ENCODE measurements at regions not wholly inside any gene's neighbourhood (a gene's known extent, or its start where the extent isn't known, plus 50 kb on each side); places are given as distances from the start of the nearest gene placed in this dataset.

DNA sequence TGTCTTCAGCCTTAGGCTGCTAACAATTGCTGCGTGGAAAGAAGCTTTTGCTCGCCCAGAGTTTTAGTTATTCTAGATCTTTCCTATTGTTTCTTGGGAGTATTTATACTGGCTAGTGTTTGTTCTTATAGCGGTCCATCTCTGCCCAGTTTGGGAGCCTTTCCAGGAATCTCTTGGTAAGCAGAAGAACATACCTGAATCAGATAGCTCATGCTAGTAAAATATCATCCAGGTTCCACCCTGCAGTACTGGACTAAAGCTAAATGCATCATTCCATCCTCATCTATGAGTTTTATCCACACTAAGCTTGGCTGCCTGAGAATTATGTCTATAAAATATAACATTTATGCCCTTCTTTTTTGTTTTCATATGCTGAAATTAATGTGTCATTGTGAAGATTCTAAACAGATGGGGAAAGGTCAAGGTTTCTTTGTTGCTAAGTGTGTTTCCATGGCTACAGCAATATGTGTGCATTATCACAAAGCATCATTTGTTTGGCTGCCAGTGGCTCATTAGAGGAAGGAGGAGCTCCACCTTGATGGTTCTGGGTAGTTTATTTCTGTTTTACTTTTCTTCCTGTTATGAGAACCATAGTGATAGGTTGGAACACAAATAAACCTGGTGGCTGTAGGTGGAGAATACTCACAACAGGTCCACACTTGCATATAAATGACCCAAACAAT is 182.8 kb downstream of the PIK3C3 start:
- DNase-seq = peak; percentile 43

DNA sequence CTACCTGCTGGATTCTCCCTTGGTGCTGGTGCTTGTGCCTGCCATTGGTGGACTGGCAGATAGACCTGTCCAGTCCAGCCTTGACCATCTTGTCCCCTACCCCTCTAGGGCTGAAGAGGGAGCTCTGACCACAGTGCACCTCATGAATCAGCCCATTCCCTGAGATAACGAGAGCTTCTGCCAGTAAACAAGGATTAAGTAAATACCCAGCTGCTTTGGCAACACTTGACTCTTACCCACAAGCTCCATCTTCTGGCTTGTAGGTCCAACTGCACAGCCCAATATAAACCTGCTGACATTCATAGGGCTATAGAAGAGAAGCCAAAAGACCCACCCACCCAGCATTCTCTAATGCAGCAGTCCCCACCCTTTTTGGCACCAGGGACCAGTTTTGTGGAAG is 186.4 kb downstream of the PIK3C3 start:
- DNase-seq = no peak

DNA sequence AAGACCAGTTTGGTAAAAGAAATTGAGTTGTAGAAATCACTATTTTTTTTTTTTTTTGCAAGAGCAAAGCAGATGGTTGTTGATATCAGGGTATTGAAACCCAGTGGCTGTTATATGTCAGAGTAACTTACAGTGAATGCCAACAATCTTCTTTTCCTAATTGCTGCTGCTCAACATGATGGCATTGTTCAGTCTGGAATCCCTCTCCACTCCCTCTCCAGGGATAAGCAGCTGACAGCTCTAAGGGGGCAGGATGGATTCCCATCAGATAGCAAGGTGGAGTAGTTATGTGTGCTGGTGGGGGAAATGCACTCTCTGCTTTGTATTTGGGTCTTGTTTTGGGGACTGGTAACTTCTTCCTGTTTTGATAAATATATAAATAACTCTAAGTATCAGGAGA is 200.0 kb downstream of the PIK3C3 start:
- no peak for DNase-seq

DNA sequence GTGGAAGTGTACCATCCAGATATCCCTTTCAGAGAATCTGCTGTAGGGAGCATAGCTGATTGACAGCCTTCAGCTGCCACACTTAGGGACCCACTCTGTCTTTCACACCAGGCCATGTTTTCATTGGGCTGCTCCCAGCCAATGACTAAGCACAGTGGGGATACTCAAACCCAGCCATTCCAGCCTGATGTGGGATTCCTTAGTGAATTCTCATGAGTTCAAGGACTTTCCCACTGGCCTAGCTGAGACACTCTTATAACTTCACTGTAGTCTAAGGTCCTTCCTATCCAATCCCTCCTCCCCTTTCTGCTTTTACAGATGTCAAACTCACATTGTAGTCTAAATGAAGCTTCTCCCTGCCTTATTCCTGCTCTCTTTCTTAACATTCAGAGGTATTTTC is 201.2 kb downstream of the PIK3C3 start:
- DNase-seq = no peak

DNA sequence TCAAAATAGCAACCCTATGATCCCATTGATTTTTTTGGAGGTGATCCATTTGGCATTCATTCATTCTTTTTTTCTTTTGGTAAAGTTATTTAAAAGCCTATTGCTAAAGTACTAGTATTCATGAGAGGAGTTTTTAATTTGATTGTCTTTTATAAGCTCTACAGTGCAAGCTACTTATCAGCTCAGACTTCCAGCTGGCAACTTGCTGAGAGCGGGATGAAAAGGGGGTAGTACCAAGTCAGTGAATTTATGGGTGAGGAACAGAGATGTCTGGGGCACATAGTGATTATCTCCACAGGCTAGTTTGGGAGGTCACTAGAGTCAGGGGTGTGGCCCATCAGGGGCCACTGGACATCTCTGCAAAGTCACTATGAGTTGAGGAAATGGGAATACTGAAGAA is 202.4 kb downstream of the PIK3C3 start:
- DNase-seq = no peak

DNA sequence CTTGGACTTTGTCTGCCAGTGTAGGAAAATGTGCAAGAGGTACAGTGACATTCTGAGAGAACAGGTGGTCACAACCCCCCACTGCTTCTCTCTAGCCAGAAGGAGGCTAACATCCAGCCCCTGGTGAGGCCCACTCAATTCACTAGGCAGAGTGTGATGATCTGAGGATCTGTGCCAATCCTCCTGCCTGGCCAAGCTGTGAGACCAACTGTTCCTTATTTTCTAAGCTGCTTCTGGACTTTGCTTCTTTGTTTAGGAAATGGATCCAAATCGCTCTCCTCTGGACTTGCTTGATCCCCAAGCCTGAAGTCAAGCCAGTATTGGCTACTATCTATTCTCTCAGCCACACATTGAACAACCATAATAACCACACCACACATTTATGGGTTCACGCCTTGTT is 202.8 kb downstream of the PIK3C3 start:
- no peak for DNase-seq

DNA sequence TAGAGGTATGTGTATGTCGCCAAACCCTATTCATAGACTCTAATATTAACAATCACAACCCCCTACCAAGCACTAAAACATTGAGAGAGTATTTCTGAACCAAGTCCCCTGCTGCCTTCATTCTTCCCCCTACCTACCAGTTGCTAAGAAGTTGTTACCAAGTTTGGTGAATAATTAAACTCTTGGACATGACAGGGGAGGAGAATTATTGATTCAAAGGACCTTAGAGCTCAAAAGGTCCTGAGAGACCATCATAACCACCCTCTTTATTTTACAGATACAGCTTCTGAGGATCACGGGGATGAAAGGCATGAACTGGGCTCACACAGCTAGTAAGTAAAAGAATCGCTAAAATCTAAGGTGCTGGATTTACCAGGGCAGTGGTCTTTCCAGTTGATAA is 204.1 kb downstream of the PIK3C3 start:
- DNase-seq = no peak

DNA sequence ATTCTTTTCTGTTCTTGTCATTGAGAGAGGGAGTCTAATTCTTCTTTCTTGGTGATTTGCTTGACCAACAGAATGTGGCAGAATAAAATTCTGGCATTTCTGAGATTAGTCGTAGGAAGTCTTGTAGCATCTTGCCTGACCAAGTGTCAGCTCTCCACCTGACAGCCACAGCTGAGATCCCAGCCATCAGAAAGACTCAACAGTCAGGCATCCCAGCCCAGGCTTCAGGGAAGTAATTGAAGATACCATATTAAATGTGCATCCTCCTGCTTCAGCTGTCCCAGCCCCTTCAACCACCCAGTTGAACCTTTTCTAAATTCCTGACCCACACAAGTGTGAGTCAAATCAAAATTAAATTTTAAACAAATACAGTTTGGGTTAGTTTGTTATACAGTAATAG is 208.3 kb downstream of the PIK3C3 start:
- DNase-seq = no peak

DNA sequence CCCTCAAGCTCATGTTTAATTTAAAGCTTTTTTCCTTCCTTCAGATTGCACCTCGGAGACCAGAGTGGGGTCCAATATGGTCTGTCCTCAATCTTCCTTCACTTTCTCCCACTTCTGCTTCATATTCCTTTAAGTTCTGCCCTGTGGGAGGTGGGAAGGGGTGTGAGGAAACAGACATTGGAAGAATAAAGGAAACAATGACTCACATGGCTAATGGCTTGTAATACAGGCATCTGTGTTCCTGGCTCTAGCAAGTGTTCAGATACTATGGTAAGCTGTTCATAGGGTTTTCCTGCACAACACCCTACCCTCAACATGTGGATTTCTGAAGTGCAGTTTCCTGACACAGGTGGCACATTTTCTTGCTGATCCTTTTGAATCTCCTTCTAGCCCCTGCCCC is 209.5 kb downstream of the PIK3C3 start:
- DNase-seq = no peak

DNA sequence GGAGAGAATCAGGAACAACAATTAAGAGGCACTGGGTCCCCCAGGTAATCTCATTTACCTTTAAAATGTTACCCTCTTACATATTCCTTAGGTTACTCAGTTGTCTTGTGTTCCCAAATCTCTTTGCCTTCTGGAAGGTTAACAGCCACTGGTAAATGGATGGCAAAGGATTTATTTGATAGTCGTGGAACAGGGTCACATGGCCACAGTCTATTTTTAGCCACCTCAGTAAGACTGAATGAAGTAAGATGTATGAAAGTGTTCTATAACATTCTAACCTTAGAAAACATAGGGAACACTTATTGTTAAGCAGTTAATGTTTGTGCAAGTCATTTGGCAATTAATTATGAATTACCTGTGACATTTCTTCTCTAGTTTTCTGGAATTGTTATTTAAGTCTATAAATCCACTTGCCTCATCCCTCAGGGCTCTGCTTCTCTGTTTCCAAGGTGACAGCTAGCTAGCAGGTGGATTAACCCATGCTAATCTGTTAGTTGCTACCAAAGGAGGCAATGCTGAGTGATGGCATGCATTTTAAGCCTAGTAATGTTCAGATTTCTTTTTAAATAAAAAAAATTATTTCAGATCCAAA is 211.0 kb downstream of the PIK3C3 start:
- no peak for DNase-seq

GRCh38 chr18:42168487-42168886 is 213.5 kb downstream of the PIK3C3 start:
- no peak for DNase-seq

- no peak for DNase-seq
Measured at GRCh38 chr18:42168907-42169306, 213.9 kb downstream of the PIK3C3 start.

GRCh38 chr18:42174909-42175308 is 219.9 kb downstream of the PIK3C3 start:
- no peak for DNase-seq

DNA sequence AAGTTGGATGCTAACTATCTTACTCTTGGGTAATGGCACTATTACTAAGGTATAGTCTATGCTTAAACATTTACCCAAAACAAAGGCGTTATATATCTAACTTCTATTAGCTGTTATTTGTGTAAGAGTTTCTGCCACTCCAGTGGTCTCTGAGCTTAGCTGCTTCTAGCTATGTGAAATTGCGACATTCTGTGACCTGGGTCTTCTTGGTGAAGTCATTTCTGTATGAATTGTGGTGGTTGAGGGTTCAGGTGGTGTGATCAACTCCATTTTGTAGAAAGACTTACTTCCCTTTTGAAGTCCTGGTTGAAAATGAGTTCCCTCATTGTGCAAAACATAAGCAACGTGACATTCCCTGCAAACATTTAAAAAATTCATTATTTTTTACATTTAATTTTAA is 221.6 kb downstream of the PIK3C3 start:
- no peak for DNase-seq

- no peak for DNase-seq
Measured at GRCh38 chr18:42177390-42177789, 222.4 kb downstream of the PIK3C3 start.

- no peak for DNase-seq
Measured at GRCh38 chr18:42178376-42179080, 223.5 kb downstream of the PIK3C3 start.

DNA sequence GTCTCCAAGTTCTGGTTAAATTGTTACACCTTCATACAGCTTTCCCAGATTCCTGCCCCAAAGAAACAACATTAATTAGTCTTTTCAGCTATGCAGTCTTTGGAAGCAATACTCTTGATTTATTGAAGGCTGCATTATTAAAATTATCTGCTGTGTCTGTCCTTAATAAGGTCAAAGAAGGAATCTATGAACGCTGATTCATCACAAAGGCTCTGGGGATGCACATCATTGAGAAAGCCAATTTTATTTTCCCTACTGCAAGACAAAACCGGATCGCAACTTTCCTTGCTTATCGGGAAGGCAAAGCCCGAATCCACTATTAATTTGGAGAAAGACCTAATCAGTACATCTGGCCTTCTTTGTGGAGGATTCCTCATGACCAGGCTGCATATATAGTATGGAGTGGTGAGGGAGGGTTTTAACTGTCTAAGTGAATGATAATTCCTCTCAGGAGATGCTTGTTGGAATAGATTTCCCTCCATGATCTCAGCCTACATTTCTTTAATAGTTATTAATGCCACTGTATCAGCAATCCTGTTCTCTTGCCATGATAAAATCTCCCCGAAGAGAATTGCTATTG is 224.6 kb downstream of the PIK3C3 start:
- DNase-seq = no peak

GRCh38 chr18:42181474-42181873 is 226.4 kb downstream of the PIK3C3 start:
- DNase-seq = no peak

DNA sequence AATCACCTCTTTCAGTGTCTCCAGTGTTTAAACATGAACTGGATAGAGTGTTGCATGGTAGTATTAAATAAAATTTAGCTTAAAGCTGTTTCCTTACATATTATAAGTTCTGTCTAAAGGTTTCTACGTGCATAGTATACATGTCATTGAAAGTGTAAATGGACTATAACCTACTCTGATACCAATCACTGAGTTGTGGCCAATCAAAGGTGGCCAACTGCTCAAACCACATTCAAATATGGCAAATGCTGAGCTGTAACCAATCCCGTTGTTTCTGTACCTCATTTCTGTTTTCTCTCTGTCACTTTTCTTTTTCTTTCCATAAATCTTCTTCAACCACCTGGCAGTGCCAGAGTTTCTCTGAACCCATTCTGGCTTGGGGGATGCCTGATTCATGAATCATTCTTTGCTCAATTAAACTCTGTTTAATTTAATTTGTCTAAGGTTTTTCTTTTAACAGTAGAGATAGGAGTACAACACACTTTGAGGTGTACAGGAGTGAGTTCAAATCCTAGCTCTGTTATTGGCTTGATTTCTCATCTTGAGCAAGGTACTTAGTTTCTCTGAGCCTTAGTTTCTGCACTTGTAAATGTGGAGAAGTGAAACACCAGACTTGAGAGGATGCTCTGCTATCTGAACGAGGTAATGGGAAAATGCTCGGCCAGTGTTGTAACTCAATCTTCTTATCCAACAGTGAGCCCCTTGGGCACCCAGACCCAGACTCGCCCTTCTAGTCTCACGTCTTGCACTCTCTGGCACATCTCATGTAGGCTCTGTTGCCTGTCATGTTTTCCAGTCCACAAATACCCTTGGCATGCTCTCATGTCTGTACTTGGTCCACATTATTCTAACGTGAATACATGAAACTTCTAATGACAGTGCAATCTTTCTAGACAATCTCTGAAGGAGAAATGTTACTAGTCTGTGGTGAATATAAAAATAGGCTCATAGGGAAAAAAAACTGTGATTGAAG is 228.0 kb downstream of the PIK3C3 start:
- DNase-seq = no peak

- DNase-seq = no peak
Measured at GRCh38 chr18:42183746-42184145, 228.7 kb downstream of the PIK3C3 start.

DNA sequence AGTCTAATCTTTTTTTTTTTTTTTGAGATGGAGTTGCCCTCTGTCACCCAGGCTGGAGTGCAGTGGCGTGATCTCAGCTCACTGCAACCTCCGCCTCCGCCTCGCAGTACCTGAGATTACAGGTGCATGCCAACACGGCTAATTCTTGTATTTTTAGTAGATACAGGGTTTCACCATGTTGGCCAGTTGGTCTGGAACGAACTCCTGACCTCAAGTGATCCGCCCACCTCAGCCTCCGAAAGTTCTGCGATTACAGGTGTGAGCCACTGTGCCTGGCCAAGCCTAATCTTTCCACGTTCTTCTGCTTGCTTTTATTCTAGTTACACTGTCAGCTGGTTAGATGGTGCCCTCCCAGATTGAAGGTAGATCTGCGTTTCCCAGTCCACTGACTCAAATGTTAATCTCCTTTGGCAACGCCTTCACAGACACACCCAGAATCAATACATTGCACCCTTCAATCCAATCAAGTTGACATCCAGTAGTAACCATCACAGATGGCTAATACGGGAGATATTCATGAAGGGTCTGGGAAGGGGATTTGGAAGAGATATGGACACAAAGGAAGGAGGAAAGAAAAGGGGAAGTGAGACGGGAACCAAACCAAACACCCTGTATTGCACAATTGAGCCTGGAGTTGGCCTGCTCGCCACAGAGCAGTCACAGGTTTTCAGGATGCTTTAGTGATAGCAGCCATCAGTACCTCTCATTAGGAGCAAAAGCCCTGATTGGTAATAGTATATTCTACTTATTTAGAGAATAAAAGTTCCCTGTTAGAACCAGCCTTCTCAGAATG is 229.8 kb downstream of the PIK3C3 start:
- no peak for DNase-seq

DNA sequence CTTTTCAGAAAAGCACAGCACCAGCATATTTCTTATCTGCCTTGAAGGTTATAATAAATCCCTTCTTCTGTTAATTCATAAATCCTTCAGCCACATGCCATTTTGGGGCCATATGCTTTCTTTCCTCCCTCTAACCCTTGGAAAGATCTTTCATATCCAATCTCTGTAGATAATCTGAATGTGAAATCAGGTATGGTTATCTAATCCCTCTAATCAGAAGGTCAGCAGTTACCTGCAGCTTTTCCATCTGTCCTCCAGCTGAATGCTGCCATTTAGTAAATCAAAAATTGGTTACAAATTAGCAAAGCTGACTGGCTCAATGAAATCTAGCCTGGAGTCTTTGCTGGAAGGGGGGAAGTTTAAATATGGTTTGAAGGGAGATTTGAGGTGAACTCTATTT is 230.5 kb downstream of the PIK3C3 start:
- no peak for DNase-seq

All from NCI-H146 (cell line).